ENCODE measurements at regions not wholly inside any gene's neighbourhood (a gene's known extent, or its start where the extent isn't known, plus 50 kb on each side); places are given as distances from the start of the nearest gene placed in this dataset.
"Not testable (repeated sequence)": the region's sequence is repeated elsewhere in the genome, so short reads cannot be mapped to it uniquely, and the experiment has no call there.

- H3K27me3 ChIP-seq (replicated peaks in 1 of 4; ENCODE audit: control extremely low read depth in 1 of 4, control insufficient read depth in 3 of 4, insufficient read depth in 4 of 4, low read length in 3 of 4); H3K27me3 Mint-ChIP-seq; H3K27ac ChIP-seq (ENCODE audit: low read length in 2 of 2); DNase-seq; H2AFZ ChIP-seq (ENCODE audit: insufficient read depth, low read depth, low read length, poor library complexity, severe bottlenecking); H3K36me3 ChIP-seq (replicated peaks in 1 of 2; ENCODE audit: control extremely low read depth in 1 of 2, control insufficient read depth in 1 of 2, extremely low read depth in 1 of 2, insufficient read depth in 2 of 2, low read length in 1 of 2); intact Hi-C loops (cut with micrococcal nuclease); H3K27ac Mint-ChIP-seq; H3K4me3 ChIP-seq (ENCODE audit: control extremely low read depth in 1 of 5, extremely low read depth in 1 of 5, insufficient read depth in 1 of 5, low read depth in 2 of 5, low read length in 4 of 5); H4K20me1 ChIP-seq (ENCODE audit: control insufficient read depth, insufficient read depth, low read length, poor library complexity, severe bottlenecking); CTCF ChIA-PET; H3K9me3 Mint-ChIP-seq (ENCODE audit: insufficient read depth); ATAC-seq (ENCODE audit: low read depth); H3K4me3 Mint-ChIP-seq; H3K4me1 ChIP-seq (ENCODE audit: control insufficient read depth in 2 of 2, insufficient read depth in 2 of 2, low read length in 2 of 2); H3K79me2 ChIP-seq (ENCODE audit: control insufficient read depth, insufficient read depth, low read length); POLR2A ChIA-PET; H3K9ac ChIP-seq (ENCODE audit: low read length); H3K9me3 ChIP-seq (ENCODE audit: control extremely low read depth in 1 of 3, control insufficient read depth in 2 of 3, insufficient read depth in 1 of 3, low read length in 2 of 3); H3K4me1 Mint-ChIP-seq; H3K4me2 ChIP-seq (replicated peaks; ENCODE audit: low read depth, low read length, poor library complexity, severe bottlenecking): not testable (repeated sequence)
- WGBS (ENCODE audit: insufficient coverage), result 96% methylated on average over 8 of the region's 9 CpGs
Observed at GRCh38 chr2:87396551-87397265, 351.2 kb upstream of the PLGLB2 start.

- POLR2A ChIA-PET; H3K4me1 Mint-ChIP-seq; H3K9ac ChIP-seq (ENCODE audit: low read length); intact Hi-C loops (cut with micrococcal nuclease); H3K9me3 Mint-ChIP-seq (ENCODE audit: insufficient read depth); CTCF ChIA-PET; H3K27me3 ChIP-seq (replicated peaks in 1 of 4; ENCODE audit: control extremely low read depth in 1 of 4, control insufficient read depth in 3 of 4, insufficient read depth in 4 of 4, low read length in 3 of 4); DNase-seq; ATAC-seq (ENCODE audit: low read depth); H3K79me2 ChIP-seq (ENCODE audit: control insufficient read depth, insufficient read depth, low read length); H4K20me1 ChIP-seq (ENCODE audit: control insufficient read depth, insufficient read depth, low read length, poor library complexity, severe bottlenecking); H3K27me3 Mint-ChIP-seq; H3K36me3 ChIP-seq (replicated peaks in 1 of 2; ENCODE audit: control extremely low read depth in 1 of 2, control insufficient read depth in 1 of 2, extremely low read depth in 1 of 2, insufficient read depth in 2 of 2, low read length in 1 of 2); H3K27ac ChIP-seq (ENCODE audit: low read length in 2 of 2); H3K4me3 Mint-ChIP-seq; H3K4me2 ChIP-seq (replicated peaks; ENCODE audit: low read depth, low read length, poor library complexity, severe bottlenecking); H3K27ac Mint-ChIP-seq; H2AFZ ChIP-seq (ENCODE audit: insufficient read depth, low read depth, low read length, poor library complexity, severe bottlenecking); H3K4me1 ChIP-seq (ENCODE audit: control insufficient read depth in 2 of 2, insufficient read depth in 2 of 2, low read length in 2 of 2); H3K4me3 ChIP-seq (ENCODE audit: control extremely low read depth in 1 of 5, extremely low read depth in 1 of 5, insufficient read depth in 1 of 5, low read depth in 2 of 5, low read length in 4 of 5): not testable (repeated sequence)
- 85% methylated on average over 4 of the region's 9 CpGs for WGBS (ENCODE audit: insufficient coverage)
- peaks cover 0 to 11% (median 0%) of the 10 kb centered on the region in 3 donors for H3K9me3 ChIP-seq (ENCODE audit: control extremely low read depth in 1 of 3, control insufficient read depth in 2 of 3, insufficient read depth in 1 of 3, low read length in 2 of 3)
Observed at GRCh38 chr2:87397276-87398065, 350.4 kb upstream of the PLGLB2 start.

GRCh38 chr2:87398567-87399305 is 349.2 kb upstream of the PLGLB2 start:
- H3K27ac ChIP-seq (ENCODE audit: low read length in 2 of 2); H3K27ac Mint-ChIP-seq; H3K27me3 ChIP-seq (replicated peaks in 1 of 4; ENCODE audit: control extremely low read depth in 1 of 4, control insufficient read depth in 3 of 4, insufficient read depth in 4 of 4, low read length in 3 of 4); CTCF ChIA-PET; H3K4me3 ChIP-seq (ENCODE audit: control extremely low read depth in 1 of 5, extremely low read depth in 1 of 5, insufficient read depth in 1 of 5, low read depth in 2 of 5, low read length in 4 of 5); DNase-seq; H3K4me1 Mint-ChIP-seq; H3K4me2 ChIP-seq (replicated peaks; ENCODE audit: low read depth, low read length, poor library complexity, severe bottlenecking); H4K20me1 ChIP-seq (ENCODE audit: control insufficient read depth, insufficient read depth, low read length, poor library complexity, severe bottlenecking); POLR2A ChIA-PET; intact Hi-C loops (cut with micrococcal nuclease); H3K36me3 ChIP-seq (replicated peaks in 1 of 2; ENCODE audit: control extremely low read depth in 1 of 2, control insufficient read depth in 1 of 2, extremely low read depth in 1 of 2, insufficient read depth in 2 of 2, low read length in 1 of 2); H3K9ac ChIP-seq (ENCODE audit: low read length); H3K27me3 Mint-ChIP-seq; H2AFZ ChIP-seq (ENCODE audit: insufficient read depth, low read depth, low read length, poor library complexity, severe bottlenecking); H3K79me2 ChIP-seq (ENCODE audit: control insufficient read depth, insufficient read depth, low read length); ATAC-seq (ENCODE audit: low read depth); H3K9me3 Mint-ChIP-seq (ENCODE audit: insufficient read depth); H3K4me1 ChIP-seq (ENCODE audit: control insufficient read depth in 2 of 2, insufficient read depth in 2 of 2, low read length in 2 of 2); H3K4me3 Mint-ChIP-seq: not testable (repeated sequence)
- WGBS (ENCODE audit: insufficient coverage), result 90% methylated on average over 3 of the region's 8 CpGs
- H3K9me3 ChIP-seq (ENCODE audit: control extremely low read depth in 1 of 3, control insufficient read depth in 2 of 3, insufficient read depth in 1 of 3, low read length in 2 of 3), result peaks cover 0 to 24% (median 0%) of the 10 kb centered on the region in 3 donors
